GM23248 (cell line): ENCODE measurements at regions not wholly inside any gene's neighbourhood (a gene's known extent, or its start where the extent isn't known, plus 50 kb on each side); places are given as distances from the start of the nearest gene placed in this dataset.

Experiments
- EZH2 ChIP-seq: fragments of 200-600 bp; sonication (generic); IDR thresholded peaks from 2 replicates; pipeline ENCODE4 v1.6.1; 2018; ENCODE audit warnings: antibody characterized with exemption, mild to moderate bottlenecking; ENCODE audit not compliant: insufficient read depth, poor library complexity, severe bottlenecking
- EZH2phosphoT487 ChIP-seq: fragments of 200-600 bp; sonication (generic); IDR thresholded peaks from 2 replicates; pipeline ENCODE4 v1.6.1; 2018; ENCODE audit warnings: antibody characterized with exemption, moderate library complexity, mild to moderate bottlenecking, low read depth; ENCODE audit not compliant: insufficient read depth

GRCh38 chr14:30799933-30800332 is 74.4 kb upstream of the COCH start:
- no peak for TF ChIP-seq EZH2
- no peak for TF ChIP-seq EZH2phosphoT487
